Epithelial cell of proximal tubule (primary cell): ENCODE measurements at regions not wholly inside any gene's neighbourhood (a gene's known extent, or its start where the extent isn't known, plus 50 kb on each side); places are given as distances from the start of the nearest gene placed in this dataset.
"Not testable (repeated sequence)": the region's sequence is repeated elsewhere in the genome, so short reads cannot be mapped to it uniquely, and the experiment has no call there.

Experiments used
- DNase-seq: peaks from one replicate; pipeline ENCODE4 v3.0.0-alpha.2; 2011; ENCODE audit warnings: low read depth
- H3K4me3 ChIP-seq: 2 replicates; pipeline ENCODE4 v1.5.1; 2011; ENCODE audit warnings: low read depth, mild to moderate bottlenecking, low read length
- TF ChIP-seq, protein P1 (sequence below): conservative IDR thresholded peaks from 2 replicates; pipeline ENCODE4 v1.5.1; 2012; ENCODE audit warnings: low read depth, mild to moderate bottlenecking, low read length

DNA sequence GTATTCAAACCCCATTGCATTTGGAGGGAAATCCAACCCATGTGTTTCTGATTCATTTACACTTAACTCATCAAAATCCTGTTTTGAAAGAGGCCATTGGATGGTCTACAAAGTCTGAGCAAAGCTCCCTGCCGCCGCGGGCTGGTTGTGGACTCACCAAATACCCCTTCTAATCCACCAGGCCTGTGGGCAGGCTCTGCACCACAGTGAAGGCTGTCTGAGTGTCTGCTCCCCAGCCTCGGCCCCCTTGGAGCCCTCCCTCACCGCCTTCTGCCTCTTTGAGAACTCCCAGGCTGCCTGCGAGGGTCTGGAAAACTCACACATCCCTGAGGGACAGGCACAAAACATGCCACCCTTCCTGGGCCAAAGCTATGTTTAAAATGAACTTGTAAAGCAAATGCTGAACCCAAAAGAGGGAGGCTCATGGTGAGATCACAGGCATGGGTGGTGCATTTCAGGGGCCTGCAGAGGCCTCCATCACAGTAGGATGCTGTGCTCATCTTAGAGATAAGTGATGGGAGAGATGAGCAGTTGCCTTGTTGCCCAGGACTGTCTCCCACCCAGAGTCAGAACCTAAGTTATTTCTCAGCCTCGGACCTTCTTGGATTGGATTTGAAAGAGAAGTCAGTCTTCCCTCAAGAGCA is 225.0 kb downstream of the CYP26B1 start:
- no peak for DNase-seq
- no peak overlapping the region for H3K4me3 ChIP-seq
- TF ChIP-seq, protein P1, sequence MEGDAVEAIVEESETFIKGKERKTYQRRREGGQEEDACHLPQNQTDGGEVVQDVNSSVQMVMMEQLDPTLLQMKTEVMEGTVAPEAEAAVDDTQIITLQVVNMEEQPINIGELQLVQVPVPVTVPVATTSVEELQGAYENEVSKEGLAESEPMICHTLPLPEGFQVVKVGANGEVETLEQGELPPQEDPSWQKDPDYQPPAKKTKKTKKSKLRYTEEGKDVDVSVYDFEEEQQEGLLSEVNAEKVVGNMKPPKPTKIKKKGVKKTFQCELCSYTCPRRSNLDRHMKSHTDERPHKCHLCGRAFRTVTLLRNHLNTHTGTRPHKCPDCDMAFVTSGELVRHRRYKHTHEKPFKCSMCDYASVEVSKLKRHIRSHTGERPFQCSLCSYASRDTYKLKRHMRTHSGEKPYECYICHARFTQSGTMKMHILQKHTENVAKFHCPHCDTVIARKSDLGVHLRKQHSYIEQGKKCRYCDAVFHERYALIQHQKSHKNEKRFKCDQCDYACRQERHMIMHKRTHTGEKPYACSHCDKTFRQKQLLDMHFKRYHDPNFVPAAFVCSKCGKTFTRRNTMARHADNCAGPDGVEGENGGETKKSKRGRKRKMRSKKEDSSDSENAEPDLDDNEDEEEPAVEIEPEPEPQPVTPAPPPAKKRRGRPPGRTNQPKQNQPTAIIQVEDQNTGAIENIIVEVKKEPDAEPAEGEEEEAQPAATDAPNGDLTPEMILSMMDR = no peak

DNA sequence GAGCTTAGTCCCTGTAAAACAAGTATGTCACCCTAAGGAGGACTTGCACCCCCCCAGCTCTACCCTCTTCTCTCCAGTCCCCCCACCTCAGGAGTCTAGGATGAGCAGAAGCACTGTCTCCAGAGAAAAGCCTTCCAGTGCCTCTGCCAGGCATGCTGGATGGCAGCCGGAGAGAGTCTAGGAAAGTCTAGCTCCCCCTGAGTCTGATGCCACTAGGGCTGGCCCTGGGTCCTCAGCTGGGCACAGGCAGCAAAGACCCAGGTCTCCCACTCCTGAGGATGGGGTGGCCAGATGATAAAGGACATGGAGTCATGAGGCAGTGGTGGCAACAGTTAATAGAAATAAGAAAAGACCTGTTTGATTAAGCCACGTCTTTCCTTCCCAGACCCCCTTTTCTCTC is 225.6 kb downstream of the CYP26B1 start:
- TF ChIP-seq, protein P1 = no peak
- no peak for DNase-seq
- no peak overlapping the region for H3K4me3 ChIP-seq

DNA sequence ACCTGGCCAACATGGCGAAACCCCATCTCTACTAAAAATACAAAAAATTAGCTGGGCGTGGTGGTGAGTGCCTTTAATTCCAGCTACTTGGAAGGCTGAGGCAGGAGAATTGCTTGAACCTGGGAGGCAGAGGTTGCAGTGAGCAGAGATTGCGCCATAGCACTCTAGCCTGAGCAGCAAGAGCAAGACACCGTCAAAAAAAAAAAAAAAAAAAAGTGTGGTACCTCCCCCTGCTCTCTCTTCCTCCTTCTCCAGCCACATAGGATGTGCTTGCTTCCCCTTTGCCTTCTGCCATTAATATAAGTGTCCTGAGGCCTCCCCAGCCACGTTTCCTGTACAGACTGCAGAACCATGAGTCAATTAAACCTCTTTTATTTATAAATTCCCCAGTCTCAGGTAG is 226.8 kb downstream of the CYP26B1 start:
- DNase-seq, H3K4me3 ChIP-seq: not testable (repeated sequence)

DNA sequence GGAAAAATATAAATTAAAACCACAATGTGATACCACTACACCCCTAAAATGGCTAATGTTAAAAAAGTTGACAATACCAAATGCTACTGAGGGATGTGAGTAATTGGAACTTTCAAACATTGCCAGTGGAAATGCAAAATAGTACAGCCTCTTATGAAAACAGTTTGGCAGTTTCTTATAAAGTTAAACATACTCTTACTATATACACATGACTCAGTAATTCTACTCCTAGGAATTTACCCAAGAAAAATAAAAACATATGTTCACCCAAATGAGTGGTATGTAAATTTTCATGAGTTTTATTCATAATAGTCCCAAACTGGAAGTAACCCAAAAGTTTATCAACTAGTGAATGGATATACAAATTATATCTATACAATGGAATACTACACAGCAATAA is 228.0 kb downstream of the CYP26B1 start:
- DNase-seq = no peak
- no peak overlapping the region for H3K4me3 ChIP-seq
- TF ChIP-seq, protein P1 = no peak

DNA sequence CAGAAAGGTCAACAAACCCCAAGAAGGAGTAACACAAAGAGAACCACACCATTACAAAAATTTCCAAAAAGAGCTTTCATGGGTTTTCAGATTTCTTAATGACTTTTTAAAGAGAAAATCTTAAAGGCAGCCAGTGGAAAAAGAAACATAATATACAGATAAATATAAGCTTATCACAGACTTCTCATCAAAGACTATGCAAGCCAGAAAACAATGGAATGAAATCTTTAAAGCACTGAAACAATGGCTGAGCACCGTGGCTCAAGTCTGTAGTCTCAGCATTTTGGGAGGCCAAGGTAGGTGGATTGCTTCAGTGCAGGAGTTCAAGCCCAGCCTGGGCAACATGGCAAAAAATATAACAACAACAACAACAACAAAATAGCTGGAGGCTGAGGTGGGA is 237.4 kb downstream of the CYP26B1 start:
- H3K4me3 ChIP-seq = no peak overlapping the region
- TF ChIP-seq, protein P1 = no peak
- no peak for DNase-seq

DNA sequence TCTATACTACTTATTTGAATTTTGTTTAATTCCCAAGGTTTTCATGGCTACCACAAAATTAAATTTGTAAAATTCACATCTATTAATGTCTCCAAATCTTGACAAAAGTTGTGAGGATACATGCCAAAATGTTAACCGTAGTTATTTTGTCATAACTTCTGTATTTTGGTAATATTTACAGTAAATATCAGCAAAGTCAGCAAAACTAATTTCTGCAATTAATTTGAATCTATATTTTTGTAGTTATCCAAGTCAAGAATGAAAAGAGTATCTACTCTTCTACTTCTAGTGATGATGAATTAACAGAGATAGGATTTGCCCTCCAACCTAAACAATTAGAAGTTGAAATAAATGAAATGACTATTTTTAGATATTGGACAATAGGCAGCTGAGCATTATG is 238.9 kb downstream of the CYP26B1 start:
- no peak for DNase-seq
- no peak overlapping the region for H3K4me3 ChIP-seq
- TF ChIP-seq, protein P1 = no peak

DNA sequence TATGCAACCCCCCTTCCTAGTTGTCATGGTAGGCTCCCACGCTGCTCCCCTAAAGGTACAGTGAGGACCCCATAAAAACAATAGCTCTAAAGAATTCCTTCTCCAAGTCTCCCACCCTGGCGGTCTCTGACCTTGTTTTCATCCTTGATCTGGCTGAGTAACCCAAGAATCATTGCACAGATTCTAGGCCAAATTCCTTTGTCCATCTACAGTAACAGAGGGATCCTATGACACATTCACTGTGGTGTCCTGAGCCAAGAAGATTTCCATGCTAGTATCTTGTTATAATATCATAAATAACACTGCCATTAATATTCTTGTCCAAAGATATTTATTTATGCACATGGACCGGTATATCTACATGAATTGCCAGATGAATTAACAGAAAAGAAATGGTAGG is 240.2 kb downstream of the CYP26B1 start:
- H3K4me3 ChIP-seq = no peak overlapping the region
- no peak for DNase-seq
- TF ChIP-seq, protein P1 = no peak
